Calu3 (cell line): ENCODE measurements at regions not wholly inside any gene's neighbourhood (a gene's known extent, or its start where the extent isn't known, plus 50 kb on each side); places are given as distances from the start of the nearest gene placed in this dataset.

Experiments
- BruUV-seq: library from RNA; stranded (reverse); fragments of 400-500 nt; replicated peaks from 2 replicates; lab custom pipeline; 2021; lab: Mats Ljungman, UMichigan
- CTCF ChIA-PET: fragments of 300-600 bp; sonication (Branson Sonifier 250); formaldehyde crosslinking; loops from one replicate; lab custom pipeline; 2022; ENCODE audit warnings: antibody characterized with exemption; lab: Charles Lee
- DNase-seq: peaks from one replicate; pipeline ENCODE4 v3.0.0; 2022
- H3K27ac Mint-ChIP-seq: one replicate; pipeline ENCODE4 v1.8.0; 2022; ENCODE audit warnings: mixed read lengths; ENCODE audit not compliant: unreplicated experiment
- H3K27me3 Mint-ChIP-seq: one replicate; pipeline ENCODE4 v1.8.0; 2022; ENCODE audit warnings: mixed read lengths; ENCODE audit not compliant: unreplicated experiment
- H3K36me3 Mint-ChIP-seq: one replicate; pipeline ENCODE4 v1.8.0; 2022; ENCODE audit warnings: mild to moderate bottlenecking, moderate library complexity, mixed read lengths; ENCODE audit not compliant: insufficient read depth, unreplicated experiment
- H3K4me1 Mint-ChIP-seq: one replicate; pipeline ENCODE4 v1.8.0; 2022; ENCODE audit warnings: mild to moderate bottlenecking, low read depth, mixed read lengths; ENCODE audit not compliant: unreplicated experiment
- H3K4me3 Mint-ChIP-seq: one replicate; pipeline ENCODE4 v1.8.0; 2022; ENCODE audit warnings: mild to moderate bottlenecking, low read depth, moderate library complexity, mixed read lengths; ENCODE audit not compliant: unreplicated experiment
- H3K9me3 Mint-ChIP-seq: one replicate; pipeline ENCODE4 v1.8.0; 2022; ENCODE audit warnings: low read depth, mixed read lengths; ENCODE audit not compliant: unreplicated experiment
- intact Hi-C: fragments of 100-400 bp; cut with micrococcal nuclease; formaldehyde crosslinking; loops from one replicate; pipeline ENCODE4 v1.10.0; 2022; ENCODE audit not compliant: unreplicated experiment
- TF ChIP-seq, protein P1 (sequence below): fragments of 200-600 bp; IDR thresholded peaks from one replicate; pipeline ENCODE4 v1.8.0; 2022; ENCODE audit warnings: antibody characterized with exemption; ENCODE audit not compliant: unreplicated experiment

DNA sequence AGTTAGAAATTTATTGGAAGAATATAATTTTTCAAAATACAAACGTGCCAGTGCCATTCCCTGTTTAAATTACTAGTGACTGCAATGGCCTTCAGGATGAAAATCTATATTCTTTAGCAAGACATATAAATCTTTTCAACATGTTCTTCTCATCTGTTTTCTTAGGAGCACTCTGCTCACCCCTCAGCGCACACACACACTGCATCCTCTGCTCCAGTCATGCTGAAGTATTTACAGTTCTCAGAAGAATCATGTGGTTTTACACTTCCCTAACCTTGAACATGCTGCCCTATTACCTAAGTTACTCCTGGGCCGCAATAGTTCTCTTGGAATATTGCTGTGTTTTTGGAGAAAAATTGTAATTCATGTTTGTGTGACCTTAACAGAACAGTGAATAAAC lies 820.6 kb downstream of the CDH8 start:
- Mint-ChIP-seq H3K27me3 (no peaks in the 10 kb centered on the region), H3K4me3 (no peak overlapping the region), H3K4me1 (no peaks in the 10 kb centered on the region), H3K27ac (no peak overlapping the region), H3K36me3 (no peaks in the 10 kb centered on the region), H3K9me3 (peaks cover 7% of the 10 kb centered on the region)
- DNase-seq, result no peak
- intact Hi-C loops, result no loop called here
- TF ChIP-seq, protein P1, sequence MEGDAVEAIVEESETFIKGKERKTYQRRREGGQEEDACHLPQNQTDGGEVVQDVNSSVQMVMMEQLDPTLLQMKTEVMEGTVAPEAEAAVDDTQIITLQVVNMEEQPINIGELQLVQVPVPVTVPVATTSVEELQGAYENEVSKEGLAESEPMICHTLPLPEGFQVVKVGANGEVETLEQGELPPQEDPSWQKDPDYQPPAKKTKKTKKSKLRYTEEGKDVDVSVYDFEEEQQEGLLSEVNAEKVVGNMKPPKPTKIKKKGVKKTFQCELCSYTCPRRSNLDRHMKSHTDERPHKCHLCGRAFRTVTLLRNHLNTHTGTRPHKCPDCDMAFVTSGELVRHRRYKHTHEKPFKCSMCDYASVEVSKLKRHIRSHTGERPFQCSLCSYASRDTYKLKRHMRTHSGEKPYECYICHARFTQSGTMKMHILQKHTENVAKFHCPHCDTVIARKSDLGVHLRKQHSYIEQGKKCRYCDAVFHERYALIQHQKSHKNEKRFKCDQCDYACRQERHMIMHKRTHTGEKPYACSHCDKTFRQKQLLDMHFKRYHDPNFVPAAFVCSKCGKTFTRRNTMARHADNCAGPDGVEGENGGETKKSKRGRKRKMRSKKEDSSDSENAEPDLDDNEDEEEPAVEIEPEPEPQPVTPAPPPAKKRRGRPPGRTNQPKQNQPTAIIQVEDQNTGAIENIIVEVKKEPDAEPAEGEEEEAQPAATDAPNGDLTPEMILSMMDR, result no peak
- no TSS peak for BruUV-seq
- CTCF ChIA-PET, result no interaction called here

DNA sequence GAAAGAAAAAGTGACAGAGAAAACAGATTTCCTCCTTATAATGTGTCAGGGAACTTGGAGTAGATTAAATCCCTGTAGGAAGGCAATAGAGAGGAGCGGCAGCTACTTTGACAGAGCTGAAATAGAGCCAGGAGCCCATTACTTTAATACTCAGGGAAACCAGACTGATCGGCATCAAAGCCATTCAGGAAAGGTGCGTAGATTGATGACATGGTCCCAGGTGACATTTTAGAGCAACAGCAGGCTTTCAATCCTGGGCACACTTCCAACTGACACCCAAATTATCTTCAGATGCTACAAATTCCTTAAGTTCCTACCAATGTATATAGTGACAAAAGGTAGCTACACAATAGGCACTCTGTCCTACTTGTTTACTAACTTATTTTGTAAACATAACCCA lies 821.5 kb downstream of the CDH8 start:
- DNase-seq, result no peak
- CTCF ChIA-PET, result no interaction called here
- intact Hi-C loops, result no loop called here
- Mint-ChIP-seq H3K27me3 (no peaks in the 10 kb centered on the region), H3K4me3 (no peak overlapping the region), H3K27ac (no peak overlapping the region), H3K4me1 (no peaks in the 10 kb centered on the region), H3K9me3 (peaks cover 8% of the 10 kb centered on the region), H3K36me3 (no peaks in the 10 kb centered on the region)
- no TSS peak for BruUV-seq
- TF ChIP-seq, protein P1, result no peak

DNA sequence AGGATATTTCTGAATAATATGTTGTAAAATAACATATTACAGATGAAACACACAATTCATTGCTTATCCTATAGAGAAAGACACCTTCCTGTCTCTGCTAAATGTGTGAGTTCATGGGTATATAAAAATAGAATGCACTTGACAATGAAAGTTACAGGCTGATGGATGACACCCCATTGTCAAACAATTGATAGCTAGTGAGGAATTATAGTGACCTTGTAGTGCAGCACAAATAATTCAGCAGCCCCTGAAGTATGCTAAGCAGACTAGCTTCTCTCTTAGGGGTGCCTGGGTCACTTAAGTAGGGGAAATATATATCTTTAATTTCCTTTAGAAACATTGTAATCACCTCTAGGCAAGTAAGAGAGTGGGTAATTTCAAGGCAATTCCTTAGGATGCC lies 826.2 kb downstream of the CDH8 start:
- DNase-seq, result no peak
- H3K4me1 Mint-ChIP-seq, result no peaks in the 10 kb centered on the region

DNA sequence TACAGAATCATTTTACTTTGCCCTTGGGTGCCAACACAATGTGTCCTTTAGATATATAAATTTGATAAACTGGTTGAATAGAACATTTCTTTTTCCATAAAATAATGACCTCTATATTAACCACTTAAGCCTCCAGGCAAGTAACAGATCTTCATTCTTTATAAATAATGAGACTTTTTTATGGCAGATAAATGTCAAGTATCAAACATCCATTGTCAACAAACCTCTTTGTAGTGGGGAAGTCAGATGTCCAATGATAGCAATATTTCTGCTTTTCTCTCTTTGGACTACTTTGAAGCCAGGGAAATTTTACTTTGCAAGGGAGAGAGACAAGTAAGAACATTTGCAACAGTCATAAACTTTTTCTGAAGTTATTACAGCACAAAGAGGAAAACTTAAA lies 841.2 kb downstream of the CDH8 start:
- Mint-ChIP-seq H3K4me3 (no peak overlapping the region), H3K9me3 (peaks cover 17% of the 10 kb centered on the region), H3K4me1 (no peaks in the 10 kb centered on the region), H3K27me3 (no peaks in the 10 kb centered on the region), H3K36me3 (no peaks in the 10 kb centered on the region), H3K27ac (no peak overlapping the region)
- CTCF ChIA-PET, result no interaction called here
- intact Hi-C loops, result loop anchor here (2.0 kb wide), 1 partner anchor 28 kb away; no protein-coding TSS in a partner anchor
- DNase-seq, result no peak
- BruUV-seq, result no TSS peak
- TF ChIP-seq, protein P1, result no peak

More for the DNA sequence above, 826.2 kb downstream of the CDH8 start:
- Mint-ChIP-seq H3K36me3 (no peaks in the 10 kb centered on the region), H3K4me3 (no peak overlapping the region), H3K9me3 (peaks cover 21% of the 10 kb centered on the region), H3K27ac (no peak overlapping the region), H3K27me3 (no peaks in the 10 kb centered on the region)
- no TSS peak for BruUV-seq
- CTCF ChIA-PET, result no interaction called here
- TF ChIP-seq, protein P1, result no peak
- intact Hi-C loops, result no loop called here
